Upper lobe of left lung (tissue), 4 donors: ENCODE measurements at regions not wholly inside any gene's neighbourhood (a gene's known extent, or its start where the extent isn't known, plus 50 kb on each side); places are given as distances from the start of the nearest gene placed in this dataset.

Experiments used
- CTCF ChIP-seq, 6 experiments: fragments of 450-650 bp in 4 of 6; fragments of 200-600 bp in 2 of 6; sonication (generic) in 2 of 6; IDR thresholded peaks; one replicate each; pipeline ENCODE4 v1.5.1; 2016 to 2019; ENCODE audit warnings: antibody characterized with exemption in 6 of 6
- POLR2A ChIP-seq, 4 donors: fragments of 450-650 bp; IDR thresholded peaks; one replicate each; pipeline ENCODE4 v1.5.1; 2016 to 2017; ENCODE audit warnings: antibody characterized with exemption in 4 of 4, mild to moderate bottlenecking in 2 of 4
- POLR2AphosphoS5 ChIP-seq, 2 donors: sonication (generic); formaldehyde crosslinking; IDR thresholded peaks; one replicate each; pipeline ENCODE4 v1.5.1; 2017; ENCODE audit warnings: antibody characterized with exemption in 2 of 2

- TF ChIP-seq POLR2AphosphoS5 (IDR thresholded peaks at IDR 0.05): no peak
- TF ChIP-seq CTCF (IDR thresholded peaks at IDR 0.05): no peak
- TF ChIP-seq POLR2A (IDR thresholded peaks at IDR 0.05): no peak
These were observed 392.2 kb downstream of the NPIPA8 start for GRCh38 chr16:17944345-17944744.
